Astrocyte of the cerebellum (primary cell): ENCODE measurements at regions not wholly inside any gene's neighbourhood (a gene's known extent, or its start where the extent isn't known, plus 50 kb on each side); places are given as distances from the start of the nearest gene placed in this dataset.

ENCODE experiments used
- DNase-seq: peaks from one replicate; pipeline ENCODE4 v3.0.0-alpha.2; 2011; ENCODE audit warnings: low read depth
- H3K4me3 ChIP-seq: 2 replicates; pipeline ENCODE4 v1.5.1; 2011; ENCODE audit warnings: mild to moderate bottlenecking, low read depth, low read length, moderate library complexity
- in situ Hi-C: cut with HindIII; loops from 2 replicates; pipeline ENCODE4 v1.10.0; 2017; ENCODE audit warnings: low sequenced_read_pairs
- TF ChIP-seq, protein P1 (sequence below): IDR thresholded peaks from 2 replicates; pipeline ENCODE4 v1.5.1; 2012; ENCODE audit warnings: low read length, low read depth, moderate library complexity, mild to moderate bottlenecking; ENCODE audit errors: missing control alignments

GRCh38 chr14:85169381-85169780 lies 360.6 kb upstream of the FLRT2 start:
- TF ChIP-seq, protein P1, sequence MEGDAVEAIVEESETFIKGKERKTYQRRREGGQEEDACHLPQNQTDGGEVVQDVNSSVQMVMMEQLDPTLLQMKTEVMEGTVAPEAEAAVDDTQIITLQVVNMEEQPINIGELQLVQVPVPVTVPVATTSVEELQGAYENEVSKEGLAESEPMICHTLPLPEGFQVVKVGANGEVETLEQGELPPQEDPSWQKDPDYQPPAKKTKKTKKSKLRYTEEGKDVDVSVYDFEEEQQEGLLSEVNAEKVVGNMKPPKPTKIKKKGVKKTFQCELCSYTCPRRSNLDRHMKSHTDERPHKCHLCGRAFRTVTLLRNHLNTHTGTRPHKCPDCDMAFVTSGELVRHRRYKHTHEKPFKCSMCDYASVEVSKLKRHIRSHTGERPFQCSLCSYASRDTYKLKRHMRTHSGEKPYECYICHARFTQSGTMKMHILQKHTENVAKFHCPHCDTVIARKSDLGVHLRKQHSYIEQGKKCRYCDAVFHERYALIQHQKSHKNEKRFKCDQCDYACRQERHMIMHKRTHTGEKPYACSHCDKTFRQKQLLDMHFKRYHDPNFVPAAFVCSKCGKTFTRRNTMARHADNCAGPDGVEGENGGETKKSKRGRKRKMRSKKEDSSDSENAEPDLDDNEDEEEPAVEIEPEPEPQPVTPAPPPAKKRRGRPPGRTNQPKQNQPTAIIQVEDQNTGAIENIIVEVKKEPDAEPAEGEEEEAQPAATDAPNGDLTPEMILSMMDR: no peak
- no peak for DNase-seq
- in situ Hi-C loops: no loop called here
- H3K4me3 ChIP-seq: no peak overlapping the region

DNA sequence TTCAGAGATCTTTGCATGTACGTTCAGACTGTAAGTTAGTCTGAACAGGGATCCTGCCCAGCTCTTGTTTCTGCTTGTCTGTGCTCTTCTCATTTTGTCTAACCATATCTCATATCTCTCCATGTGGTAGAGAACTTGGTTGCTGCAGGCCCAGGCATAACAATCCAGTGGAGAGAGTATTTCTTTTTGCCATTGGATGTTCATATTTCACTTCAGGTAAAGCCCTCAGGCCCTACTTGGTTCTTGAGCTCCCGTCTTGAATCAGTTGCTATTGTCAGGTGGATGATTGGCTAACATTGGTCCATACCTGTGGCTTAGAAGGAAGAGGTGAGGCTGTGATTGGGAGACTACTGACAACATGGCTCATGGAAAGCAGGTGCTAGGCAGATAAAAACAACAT lies 357.7 kb upstream of the FLRT2 start:
- in situ Hi-C loops: no loop called here

DNA sequence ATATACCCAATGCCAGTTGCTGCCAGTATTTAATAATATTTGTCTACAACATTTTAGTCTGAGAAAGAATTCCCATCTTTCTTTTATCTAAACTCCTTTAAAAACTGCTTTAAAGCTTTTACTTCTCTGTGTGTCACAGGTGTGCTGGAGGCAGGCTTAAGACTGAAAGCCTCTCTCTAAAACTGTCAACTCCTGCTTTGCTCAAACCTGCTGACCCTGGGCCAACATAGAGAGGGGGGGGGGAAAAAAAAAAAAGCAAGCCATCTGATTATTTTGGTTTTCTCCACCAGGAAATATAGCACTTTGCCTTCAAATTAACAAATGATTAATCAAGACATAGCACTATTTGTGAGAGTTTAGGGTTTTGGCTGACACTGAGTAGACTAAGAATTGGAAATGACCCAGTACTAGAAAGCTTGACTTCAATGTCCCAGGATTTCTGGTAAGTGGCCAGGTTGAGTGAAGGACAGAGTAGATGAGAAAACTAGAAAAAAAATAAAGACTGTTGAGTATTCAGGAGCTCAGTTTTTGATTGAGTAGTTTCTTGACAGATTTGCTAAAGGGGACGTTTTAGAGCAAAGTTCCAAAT lies 357.0 kb upstream of the FLRT2 start:
- DNase-seq: no peak
- no peak overlapping the region for H3K4me3 ChIP-seq
- in situ Hi-C loops: no loop called here
- TF ChIP-seq, protein P1: no peak

More for the DNA sequence above, 357.7 kb upstream of the FLRT2 start:
- no peak for DNase-seq
- H3K4me3 ChIP-seq: no peak overlapping the region
- TF ChIP-seq, protein P1: no peak

DNA sequence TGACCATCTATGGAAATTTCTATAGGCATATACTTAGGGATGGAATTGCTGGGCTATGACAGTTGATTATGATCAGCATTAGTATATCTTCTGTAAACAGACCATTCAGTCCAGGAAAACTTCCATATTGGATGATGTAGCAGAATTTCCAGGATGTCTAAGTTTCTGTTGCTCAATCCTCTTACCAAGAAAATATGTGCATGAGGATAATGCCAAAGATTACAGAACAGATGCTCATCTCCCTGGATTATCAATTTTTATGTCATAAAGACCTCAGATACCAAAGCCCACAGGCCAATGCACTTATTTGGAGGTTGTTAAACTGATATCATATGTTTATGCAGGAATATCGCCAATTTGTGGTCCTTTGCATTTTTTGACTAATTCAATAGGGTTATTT lies 354.4 kb upstream of the FLRT2 start:
- TF ChIP-seq, protein P1: no peak
- H3K4me3 ChIP-seq: no peak overlapping the region
- in situ Hi-C loops: no loop called here
- no peak for DNase-seq

- DNase-seq: no peak
- H3K4me3 ChIP-seq: no peak overlapping the region
- in situ Hi-C loops: no loop called here
- TF ChIP-seq, protein P1: no peak
Observed at GRCh38 chr14:85178864-85179263, 351.1 kb upstream of the FLRT2 start.

GRCh38 chr14:85180876-85181275 lies 349.1 kb upstream of the FLRT2 start:
- DNase-seq: no peak
- H3K4me3 ChIP-seq: no peak overlapping the region
- in situ Hi-C loops: no loop called here
- TF ChIP-seq, protein P1: no peak
